CD1c-positive myeloid dendritic cell (primary cell): ENCODE measurements at regions not wholly inside any gene's neighbourhood (a gene's known extent, or its start where the extent isn't known, plus 50 kb on each side); places are given as distances from the start of the nearest gene placed in this dataset.
A peak's percentile ranks its signal among the peaks of the same experiment; 100 is the strongest.
"Not testable (repeated sequence)": the region's sequence is repeated elsewhere in the genome, so short reads cannot be mapped to it uniquely, and the experiment has no call there.

Source experiments
- DNase-seq: peaks from one replicate; pipeline ENCODE4 v3.0.0-alpha.2; 2016; ENCODE audit errors: extremely low spot score

- DNase-seq: peak; percentile 88
These were observed 141.0 kb upstream of the KCNJ18 start for GRCh38 chr17:21551081-21551881.

GRCh38 chr17:21558921-21559320 lies 133.4 kb upstream of the KCNJ18 start:
- DNase-seq: not testable (repeated sequence)

- no peak for DNase-seq
These were observed 128.1 kb upstream of the KCNJ18 start for GRCh38 chr17:21564262-21564661.

- not testable (repeated sequence) for DNase-seq
These were observed 127.6 kb upstream of the KCNJ18 start for GRCh38 chr17:21564757-21565156.

- DNase-seq: not testable (repeated sequence)
These were observed 121.9 kb upstream of the KCNJ18 start for GRCh38 chr17:21570427-21570826.

GRCh38 chr17:21572148-21572547 lies 120.2 kb upstream of the KCNJ18 start:
- not testable (repeated sequence) for DNase-seq

GRCh38 chr17:21573271-21573960 lies 118.9 kb upstream of the KCNJ18 start:
- not testable (repeated sequence) for DNase-seq

GRCh38 chr17:21573961-21574610 lies 118.2 kb upstream of the KCNJ18 start:
- DNase-seq: peak; percentile 27

- DNase-seq: not testable (repeated sequence)
These were observed 117.6 kb upstream of the KCNJ18 start for GRCh38 chr17:21574611-21575255.

- not testable (repeated sequence) for DNase-seq
These were observed 113.5 kb upstream of the KCNJ18 start for GRCh38 chr17:21578783-21579182.

GRCh38 chr17:21592774-21593173 lies 99.5 kb upstream of the KCNJ18 start:
- no peak for DNase-seq

- DNase-seq: not testable (repeated sequence)
These were observed 98.7 kb upstream of the KCNJ18 start for GRCh38 chr17:21593452-21594105.

GRCh38 chr17:21595086-21595485 lies 97.2 kb upstream of the KCNJ18 start:
- no peak for DNase-seq

GRCh38 chr17:21602176-21602575 lies 90.1 kb upstream of the KCNJ18 start:
- no peak for DNase-seq

- DNase-seq: not testable (repeated sequence)
These were observed 89.0 kb upstream of the KCNJ18 start for GRCh38 chr17:21603292-21603691.

GRCh38 chr17:21611443-21611842 lies 80.9 kb upstream of the KCNJ18 start:
- DNase-seq: not testable (repeated sequence)

- DNase-seq: not testable (repeated sequence)
These were observed 79.9 kb upstream of the KCNJ18 start for GRCh38 chr17:21612123-21613070.

- DNase-seq: no peak
These were observed 79.3 kb upstream of the KCNJ18 start for GRCh38 chr17:21613071-21613429.

GRCh38 chr17:21626987-21627386 lies 65.3 kb upstream of the KCNJ18 start:
- not testable (repeated sequence) for DNase-seq
